WI38 (cell line): ENCODE measurements at regions not wholly inside any gene's neighbourhood (a gene's known extent, or its start where the extent isn't known, plus 50 kb on each side); places are given as distances from the start of the nearest gene placed in this dataset.

Experiments
- H3K4me3 ChIP-seq: 2 replicates; pipeline ENCODE4 v1.5.1; 2011; ENCODE audit warnings: low read depth, mild to moderate bottlenecking, control low read depth, low read length
- CTCF ChIP-seq: IDR thresholded peaks from 2 replicates; pipeline ENCODE4 v1.5.1; 2012; ENCODE audit warnings: low read depth, mild to moderate bottlenecking, control low read depth, low read length

GRCh38 chr20:19807946-19808330, 49.9 kb downstream of the RIN2 start:
- no peak overlapping the region for H3K4me3 ChIP-seq
- no peak for TF ChIP-seq CTCF

GRCh38 chr20:19808498-19808897, 50.4 kb downstream of the RIN2 start:
- TF ChIP-seq CTCF: no peak
- H3K4me3 ChIP-seq: no peak overlapping the region

- TF ChIP-seq CTCF: no peak
- no peak overlapping the region for H3K4me3 ChIP-seq
These were observed 51.4 kb downstream of the RIN2 start for GRCh38 chr20:19809505-19809904.

GRCh38 chr20:19811231-19811630, 53.2 kb downstream of the RIN2 start:
- TF ChIP-seq CTCF: no peak
- no peak overlapping the region for H3K4me3 ChIP-seq

- TF ChIP-seq CTCF: no peak
- no peak overlapping the region for H3K4me3 ChIP-seq
These were observed 54.0 kb downstream of the RIN2 start for GRCh38 chr20:19812056-19812455.

- H3K4me3 ChIP-seq: no peak overlapping the region
- TF ChIP-seq CTCF: no peak
These were observed 54.6 kb downstream of the RIN2 start for GRCh38 chr20:19812696-19813095.

GRCh38 chr20:19813846-19814640, 56.0 kb downstream of the RIN2 start:
- no peak overlapping the region for H3K4me3 ChIP-seq
- no peak for TF ChIP-seq CTCF
